ENCODE measurements at regions not wholly inside any gene's neighbourhood (a gene's known extent, or its start where the extent isn't known, plus 50 kb on each side); places are given as distances from the start of the nearest gene placed in this dataset.

- TF ChIP-seq CTCF (IDR thresholded peaks at IDR 0.05): no peak
- TF ChIP-seq POLR2A (IDR thresholded peaks at IDR 0.05): no peak
- TF ChIP-seq POLR2AphosphoS5 (IDR thresholded peaks at IDR 0.05): no peak
Measured at GRCh38 chr9:535356-535755, 306.1 kb upstream of the DMRT1 start.

All from prostate gland (tissue), 2 donors.